ENCODE measurements at regions not wholly inside any gene's neighbourhood (a gene's known extent, or its start where the extent isn't known, plus 50 kb on each side); places are given as distances from the start of the nearest gene placed in this dataset.
"Not testable (repeated sequence)": the region's sequence is repeated elsewhere in the genome, so short reads cannot be mapped to it uniquely, and the experiment has no call there.

DNA sequence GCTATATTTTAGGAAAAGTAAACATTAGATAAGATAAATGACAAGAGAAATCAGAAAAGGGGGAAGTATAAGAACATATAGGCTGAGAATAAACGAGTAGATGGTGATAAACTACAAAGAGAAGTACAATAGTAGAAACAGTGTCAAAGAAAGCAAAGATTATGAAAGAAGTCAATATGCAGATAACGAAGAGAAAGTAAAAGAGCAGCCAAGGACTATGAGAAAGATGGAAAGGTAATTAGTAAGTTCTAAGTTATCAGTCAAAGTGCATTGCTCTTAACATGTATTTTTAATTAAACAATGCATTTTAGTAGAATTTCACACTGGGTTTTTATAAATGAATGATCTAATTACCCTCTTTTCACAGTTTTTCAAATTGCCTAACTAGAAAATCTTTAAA lies 1801.3 kb upstream of the PCDH10 start:
- TF ChIP-seq, protein P1, sequence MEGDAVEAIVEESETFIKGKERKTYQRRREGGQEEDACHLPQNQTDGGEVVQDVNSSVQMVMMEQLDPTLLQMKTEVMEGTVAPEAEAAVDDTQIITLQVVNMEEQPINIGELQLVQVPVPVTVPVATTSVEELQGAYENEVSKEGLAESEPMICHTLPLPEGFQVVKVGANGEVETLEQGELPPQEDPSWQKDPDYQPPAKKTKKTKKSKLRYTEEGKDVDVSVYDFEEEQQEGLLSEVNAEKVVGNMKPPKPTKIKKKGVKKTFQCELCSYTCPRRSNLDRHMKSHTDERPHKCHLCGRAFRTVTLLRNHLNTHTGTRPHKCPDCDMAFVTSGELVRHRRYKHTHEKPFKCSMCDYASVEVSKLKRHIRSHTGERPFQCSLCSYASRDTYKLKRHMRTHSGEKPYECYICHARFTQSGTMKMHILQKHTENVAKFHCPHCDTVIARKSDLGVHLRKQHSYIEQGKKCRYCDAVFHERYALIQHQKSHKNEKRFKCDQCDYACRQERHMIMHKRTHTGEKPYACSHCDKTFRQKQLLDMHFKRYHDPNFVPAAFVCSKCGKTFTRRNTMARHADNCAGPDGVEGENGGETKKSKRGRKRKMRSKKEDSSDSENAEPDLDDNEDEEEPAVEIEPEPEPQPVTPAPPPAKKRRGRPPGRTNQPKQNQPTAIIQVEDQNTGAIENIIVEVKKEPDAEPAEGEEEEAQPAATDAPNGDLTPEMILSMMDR (IDR thresholded peaks at IDR 0.05), result no peak
- TF ChIP-seq ZFX (IDR thresholded peaks at IDR 0.05; ENCODE audit: borderline replicate concordance), result no peak
- H3K27ac ChIP-seq, result no peak overlapping the region

DNA sequence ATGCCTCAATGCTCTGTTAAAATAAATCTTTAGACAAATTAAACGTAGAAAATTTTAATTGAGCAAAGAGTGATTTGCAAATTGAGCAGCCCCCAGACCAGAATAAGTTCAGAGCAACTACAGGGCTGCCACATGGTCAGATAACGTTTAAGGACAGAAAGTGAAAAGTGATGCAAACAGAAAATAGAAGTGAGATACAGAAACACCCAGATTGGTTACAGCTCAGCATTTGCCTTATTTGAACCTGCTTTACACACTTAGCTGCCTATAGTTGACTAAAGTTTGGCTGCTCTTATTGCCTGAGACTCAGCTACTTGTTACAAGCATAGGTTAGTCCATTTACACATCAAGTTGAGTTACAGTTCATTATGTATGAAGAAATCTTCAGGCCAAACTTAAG lies 1800.8 kb upstream of the PCDH10 start:
- no peak overlapping the region for H3K27ac ChIP-seq

DNA sequence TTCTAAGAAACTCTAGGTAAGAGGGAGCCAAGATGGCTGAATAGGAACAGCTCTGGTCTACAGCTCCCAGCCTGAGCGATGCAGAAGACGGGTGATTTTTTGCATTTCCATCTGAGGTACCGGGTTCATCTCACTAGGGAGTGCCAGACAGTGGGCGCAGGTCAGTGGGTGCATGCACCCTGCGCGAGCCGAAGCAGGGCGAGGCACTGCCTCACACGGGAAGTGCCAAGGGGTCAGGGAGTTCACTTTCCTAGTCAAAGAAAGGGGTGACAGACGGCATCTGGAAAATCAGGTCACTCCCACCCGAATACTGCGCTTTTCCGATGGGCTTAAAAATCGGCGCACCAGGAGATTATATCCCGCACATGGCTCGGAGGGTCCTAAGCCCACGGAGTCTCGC lies 1796.7 kb upstream of the PCDH10 start:
- H3K27ac ChIP-seq, result not testable (repeated sequence)

More for the DNA sequence above, 1800.8 kb upstream of the PCDH10 start:
- TF ChIP-seq, protein P1 (IDR thresholded peaks at IDR 0.05), result no peak
- no peak for TF ChIP-seq ZFX (IDR thresholded peaks at IDR 0.05; ENCODE audit: borderline replicate concordance)

DNA sequence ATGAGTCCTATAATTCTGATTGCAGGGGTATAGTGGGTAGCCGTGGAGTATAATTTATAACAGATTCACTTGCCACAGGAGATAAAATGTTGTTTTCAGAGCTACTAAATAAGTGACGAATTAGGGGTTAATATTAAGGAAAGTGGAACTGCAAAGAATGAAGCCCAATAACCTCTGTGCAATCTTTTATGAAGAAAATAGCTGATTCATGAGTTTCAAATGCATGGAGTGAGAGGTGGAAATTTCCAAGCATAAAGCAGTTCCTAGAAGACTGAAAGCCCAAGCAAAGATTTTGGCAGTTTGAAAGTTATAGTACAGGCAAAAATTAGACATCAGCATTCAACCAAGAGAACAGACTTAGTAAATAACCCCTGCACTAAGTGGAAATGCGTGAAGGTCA lies 1782.4 kb upstream of the PCDH10 start:
- TF ChIP-seq, protein P1 (IDR thresholded peaks at IDR 0.05), result no peak
- no peak for TF ChIP-seq ZFX (IDR thresholded peaks at IDR 0.05; ENCODE audit: borderline replicate concordance)
- H3K27ac ChIP-seq, result no peak overlapping the region

DNA sequence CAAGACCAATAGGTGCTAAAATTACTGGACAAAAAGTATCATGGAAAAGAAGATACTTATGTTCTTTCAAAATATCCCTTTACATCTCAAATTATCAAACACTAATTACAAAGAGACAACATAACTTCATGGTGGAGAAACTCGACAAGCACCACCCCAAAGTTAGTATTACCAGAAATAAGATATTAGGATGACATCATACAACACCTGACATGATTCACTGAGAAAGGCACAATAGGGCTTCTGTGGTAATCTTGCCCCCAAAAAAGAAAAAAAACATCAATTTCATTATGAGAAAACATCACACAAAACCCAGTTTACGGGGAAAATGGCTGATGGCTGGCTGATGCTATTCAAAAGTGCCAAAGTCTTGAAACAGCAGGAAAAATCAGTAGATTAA lies 1781.7 kb upstream of the PCDH10 start:
- H3K27ac ChIP-seq, result no peak overlapping the region
- TF ChIP-seq, protein P1 (IDR thresholded peaks at IDR 0.05), result no peak
- no peak for TF ChIP-seq ZFX (IDR thresholded peaks at IDR 0.05; ENCODE audit: borderline replicate concordance)

DNA sequence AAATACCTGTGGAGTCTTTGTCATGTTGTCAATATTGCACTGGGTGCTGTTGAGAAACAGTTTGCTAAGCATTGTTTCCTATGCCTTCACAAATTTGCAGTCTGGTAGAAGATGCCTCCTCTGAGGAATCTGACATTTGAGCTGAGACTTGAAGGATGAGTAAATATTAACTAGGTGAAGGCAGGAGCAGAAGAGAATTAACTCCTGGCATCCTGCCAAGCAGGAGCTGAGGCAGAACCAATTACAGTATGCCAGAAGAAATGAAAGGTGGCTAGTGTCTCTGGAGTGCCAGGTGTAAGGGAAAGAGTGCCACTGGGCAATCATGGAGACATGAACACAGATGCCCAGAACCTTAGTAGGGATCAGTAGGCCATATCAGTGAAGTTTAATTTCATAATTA lies 1778.2 kb upstream of the PCDH10 start:
- H3K27ac ChIP-seq, result no peak overlapping the region
- TF ChIP-seq, protein P1 (IDR thresholded peaks at IDR 0.05), result no peak
- TF ChIP-seq ZFX (IDR thresholded peaks at IDR 0.05; ENCODE audit: borderline replicate concordance), result no peak

DNA sequence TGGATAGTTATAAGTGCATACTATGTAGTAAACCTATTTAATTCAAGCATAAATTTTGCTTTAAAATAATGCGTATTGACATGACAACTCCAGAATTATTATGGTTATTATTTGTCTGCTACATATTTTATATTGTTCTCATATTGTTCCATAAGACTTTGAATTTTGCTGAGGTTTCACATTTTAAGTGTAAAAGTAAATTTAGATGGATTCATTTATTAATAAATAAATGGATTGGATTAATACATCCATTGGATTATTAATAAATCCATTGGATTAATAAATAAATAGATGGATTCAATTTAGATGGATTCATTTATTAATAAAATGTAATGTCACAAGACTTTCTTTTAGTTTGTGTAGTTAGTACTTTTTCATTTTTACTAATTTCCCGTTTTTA lies 1768.0 kb upstream of the PCDH10 start:
- TF ChIP-seq, protein P1 (IDR thresholded peaks at IDR 0.05), result no peak
- no peak for TF ChIP-seq ZFX (IDR thresholded peaks at IDR 0.05; ENCODE audit: borderline replicate concordance)

DNA sequence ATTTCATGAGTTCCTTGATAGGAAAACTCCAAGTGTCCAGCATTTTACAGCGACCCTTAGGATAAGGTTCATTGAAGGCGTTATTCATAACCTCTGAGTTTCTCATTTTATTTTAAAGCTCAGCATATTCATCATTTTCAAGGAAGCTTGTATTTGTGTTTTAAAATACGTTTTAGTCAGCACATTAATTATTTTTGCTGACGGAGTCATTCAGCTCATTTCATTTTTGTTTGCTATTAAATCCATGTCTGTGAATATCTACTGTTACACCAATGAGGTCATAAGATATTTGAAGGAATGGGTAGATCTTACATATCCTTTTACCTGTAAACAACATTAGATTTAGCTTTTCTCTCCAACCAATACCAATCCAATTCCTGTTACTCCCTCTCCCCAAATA lies 1766.3 kb upstream of the PCDH10 start:
- TF ChIP-seq, protein P1 (IDR thresholded peaks at IDR 0.05), result no peak

More for the DNA sequence above, 1768.0 kb upstream of the PCDH10 start:
- H3K27ac ChIP-seq, result no peak overlapping the region

More for the DNA sequence above, 1766.3 kb upstream of the PCDH10 start:
- H3K27ac ChIP-seq, result no peak overlapping the region
